ENCODE measurements at regions not wholly inside any gene's neighbourhood (a gene's known extent, or its start where the extent isn't known, plus 50 kb on each side); places are given as distances from the start of the nearest gene placed in this dataset.

GRCh38 chr3:19093084-19093483 lies 55.2 kb upstream of the KCNH8 start:
- DNase-seq = no peak

- no peak for DNase-seq
Observed at GRCh38 chr3:19077388-19077787, 70.9 kb upstream of the KCNH8 start.

DNA sequence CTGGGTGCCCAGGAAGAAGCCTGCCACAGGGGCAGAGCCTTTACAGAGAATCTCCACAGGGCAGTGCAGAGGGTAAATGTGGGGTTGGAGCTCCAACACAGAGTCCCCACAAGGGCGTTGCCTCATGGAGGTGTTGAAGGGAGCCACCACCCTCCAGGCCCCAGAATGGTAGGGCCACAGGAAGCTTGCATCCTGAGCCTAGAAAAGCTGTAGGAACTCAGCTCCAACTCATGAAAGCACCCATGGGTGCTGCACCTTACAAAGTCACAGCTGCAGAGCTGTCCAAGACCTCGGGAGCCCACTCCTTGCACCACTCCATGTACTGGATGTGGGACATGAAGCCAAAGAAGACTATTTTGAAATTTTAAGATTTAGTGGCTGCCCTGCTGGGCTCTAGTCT lies 73.3 kb upstream of the KCNH8 start:
- no peak for DNase-seq

DNA sequence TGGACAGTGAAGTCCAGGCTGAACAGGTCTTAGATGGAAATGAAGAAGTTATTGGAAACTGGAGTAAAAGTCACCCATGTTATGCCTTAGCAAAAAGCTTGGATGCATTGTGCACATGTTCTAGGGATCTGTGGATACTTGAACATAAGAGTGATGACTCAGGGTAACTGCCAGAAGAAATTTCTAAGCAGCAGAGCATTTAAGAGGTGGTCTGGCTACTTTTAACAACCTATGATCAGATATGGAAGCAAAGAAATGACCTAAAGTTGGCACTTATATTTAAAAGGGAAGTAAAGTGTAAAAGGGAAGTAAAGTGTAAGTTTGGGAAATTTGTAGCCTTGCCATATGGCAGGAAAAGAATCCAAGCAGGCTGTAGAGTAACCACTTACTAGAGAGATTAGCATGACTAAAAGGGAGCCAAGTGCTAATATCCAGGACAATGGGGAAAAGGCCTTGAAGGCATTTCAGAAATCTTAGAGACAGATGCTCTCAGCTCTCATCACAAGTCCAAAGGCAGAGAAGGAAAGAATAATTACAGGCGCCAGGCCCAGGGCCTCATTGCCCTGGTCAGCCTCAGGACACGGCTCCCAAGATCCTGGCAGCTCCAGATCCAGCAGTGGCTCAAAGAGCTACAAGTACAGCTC lies 73.9 kb upstream of the KCNH8 start:
- no peak for DNase-seq

GRCh38 chr3:19073341-19074105 lies 74.8 kb upstream of the KCNH8 start:
- DNase-seq = no peak

DNA sequence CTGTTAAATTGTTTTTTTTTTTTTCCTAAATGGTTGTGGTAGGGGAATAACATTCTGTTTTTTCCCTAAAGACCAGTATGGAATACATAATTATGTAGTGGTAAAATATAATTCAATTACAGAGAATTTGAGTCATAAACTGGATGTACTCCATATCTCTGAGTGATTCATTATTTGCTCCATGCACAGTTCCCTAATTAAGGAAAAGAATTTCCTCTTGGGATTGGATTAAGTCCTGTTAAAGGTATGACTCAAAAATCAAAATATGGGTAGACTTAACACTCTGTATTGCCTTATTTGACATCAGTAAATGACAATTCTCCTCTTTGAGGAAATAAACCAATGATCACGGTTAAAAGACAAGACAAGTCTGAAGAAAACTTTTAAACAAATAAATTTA lies 78.0 kb upstream of the KCNH8 start:
- no peak for DNase-seq

- DNase-seq = no peak
Observed at GRCh38 chr3:19065027-19065426, 83.3 kb upstream of the KCNH8 start.

- no peak for DNase-seq
Observed at GRCh38 chr3:19063936-19064335, 84.4 kb upstream of the KCNH8 start.

DNA sequence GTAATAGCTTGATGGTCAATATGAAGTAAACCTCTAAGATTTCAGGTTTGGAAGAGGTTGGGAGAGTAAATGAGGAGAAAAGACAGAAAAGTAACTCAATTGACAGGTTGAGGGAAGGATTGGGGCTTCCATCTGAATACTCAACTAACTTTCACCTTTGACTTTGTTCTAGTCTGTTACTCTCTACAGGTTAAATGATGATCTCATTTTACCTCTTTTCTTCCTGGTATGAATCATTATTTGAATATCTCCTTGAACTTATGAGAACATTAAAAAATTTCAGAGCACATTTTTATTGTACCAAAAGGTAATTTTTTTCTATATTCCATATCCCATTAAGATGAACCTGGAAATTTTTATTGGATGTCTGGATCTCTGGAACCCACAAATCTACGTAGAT lies 87.9 kb upstream of the KCNH8 start:
- DNase-seq = no peak

DNA sequence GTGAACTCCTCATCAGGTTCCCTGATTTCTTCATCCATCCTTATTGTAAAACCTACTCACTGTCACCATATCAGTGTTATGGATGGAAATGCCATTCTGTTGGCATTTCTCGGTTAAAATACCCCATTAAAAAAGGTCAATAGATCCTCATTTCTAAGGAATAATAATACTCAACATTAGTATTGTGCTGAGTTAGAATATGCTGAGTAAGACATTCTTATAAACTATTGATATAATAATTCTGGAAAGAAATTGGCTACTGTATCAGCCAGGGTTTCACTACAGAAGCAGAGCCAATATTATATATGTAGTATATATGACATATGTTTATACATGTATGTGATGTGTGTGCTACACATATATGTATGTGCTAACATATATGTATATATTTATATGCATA lies 95.4 kb upstream of the KCNH8 start:
- DNase-seq = no peak

DNA sequence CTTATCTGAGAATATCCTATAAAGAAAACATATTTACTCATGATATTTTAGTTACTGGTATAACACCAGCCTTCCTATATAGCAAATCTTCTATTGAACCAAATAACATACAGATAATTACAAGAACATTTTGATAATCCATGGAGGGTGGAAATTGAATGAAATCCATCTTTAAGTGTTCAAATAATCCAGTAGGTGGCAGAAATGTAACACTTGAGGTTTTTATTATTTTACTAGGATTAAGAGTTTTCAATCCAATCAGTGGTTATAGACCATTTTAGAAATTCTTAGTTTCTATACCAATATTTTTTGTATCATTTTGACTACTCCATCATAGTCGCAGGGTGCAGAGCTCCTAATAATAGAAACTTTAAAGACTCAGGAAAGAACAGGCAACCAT lies 101.9 kb upstream of the KCNH8 start:
- DNase-seq = no peak

DNA sequence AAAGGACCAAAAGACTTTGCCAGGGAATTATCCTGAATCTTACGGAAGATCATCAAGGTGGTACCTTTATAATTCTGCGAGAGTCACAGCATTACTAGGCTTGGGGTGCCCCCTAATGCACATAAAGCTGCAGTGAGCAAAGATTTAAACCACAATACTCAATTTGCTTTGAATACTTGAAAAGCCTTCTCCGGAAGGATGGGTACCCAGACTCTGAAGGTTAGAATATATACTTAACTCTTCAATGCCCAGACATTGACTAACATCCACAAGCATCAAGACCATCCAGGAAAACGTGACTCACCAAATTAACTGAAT lies 117.8 kb upstream of the KCNH8 start:
- no peak for DNase-seq

GRCh38 chr3:19029837-19030521 lies 118.3 kb upstream of the KCNH8 start:
- no peak for DNase-seq

GRCh38 chr3:19025441-19025840 lies 122.9 kb upstream of the KCNH8 start:
- DNase-seq = no peak

DNA sequence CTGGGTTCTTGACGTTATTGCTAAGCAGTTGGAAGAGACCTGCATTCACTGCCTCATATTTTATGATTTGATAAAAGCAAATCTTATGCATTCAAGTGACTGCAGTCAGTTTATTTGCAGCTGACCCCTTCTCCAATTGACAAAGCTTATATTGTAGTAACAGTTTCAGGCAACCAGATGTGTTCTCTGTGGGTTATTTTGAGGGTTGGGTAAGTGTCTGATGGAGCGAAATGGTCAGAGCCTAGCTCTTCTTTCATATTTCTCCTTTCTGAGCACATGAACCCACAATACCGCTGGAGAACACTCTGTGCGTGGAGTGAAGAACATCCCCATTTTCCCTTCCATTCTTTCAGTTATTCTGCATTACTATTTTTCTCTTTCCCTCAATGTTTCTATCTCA lies 125.8 kb upstream of the KCNH8 start:
- DNase-seq = no peak

DNA sequence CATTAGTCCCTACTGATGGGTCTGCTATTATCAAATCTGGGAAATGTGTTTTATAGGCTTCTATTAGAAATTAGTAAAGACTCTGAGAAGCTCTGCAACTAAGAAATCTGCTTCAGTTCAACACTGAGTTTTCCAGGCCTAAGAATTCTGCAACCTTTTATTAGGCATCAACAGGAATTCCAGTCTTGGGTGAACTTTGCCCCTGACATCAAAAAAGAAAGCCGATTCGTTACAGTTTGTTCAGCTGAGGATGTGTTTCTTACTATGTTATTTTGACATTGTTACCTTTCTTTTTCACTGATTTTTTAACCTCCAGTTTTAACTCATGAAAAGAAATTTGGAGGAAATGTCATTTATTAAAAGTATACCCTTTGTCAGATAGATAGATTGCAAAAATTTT lies 131.5 kb upstream of the KCNH8 start:
- no peak for DNase-seq

- DNase-seq = no peak
Observed at GRCh38 chr3:19013879-19014278, 134.4 kb upstream of the KCNH8 start.

GRCh38 chr3:19012846-19013245 lies 135.5 kb upstream of the KCNH8 start:
- DNase-seq = no peak

DNA sequence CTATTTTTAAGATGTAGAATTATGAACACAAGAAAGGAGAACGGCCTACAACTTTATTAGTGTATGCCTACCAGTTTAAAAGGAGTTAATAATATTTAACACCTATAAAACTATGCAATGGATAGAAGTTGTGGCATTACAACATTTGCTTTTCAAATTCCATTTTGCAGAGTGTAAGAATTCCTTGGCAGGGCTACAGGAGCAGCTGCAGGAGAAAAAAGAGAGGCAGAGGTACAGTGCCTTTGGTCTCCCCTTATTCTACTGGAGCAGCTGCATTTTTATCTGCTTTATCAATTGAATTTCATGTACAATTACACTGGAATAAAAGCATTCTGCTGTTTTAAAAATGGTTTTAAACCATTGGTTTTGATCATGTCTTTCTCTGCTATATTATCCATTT lies 145.7 kb upstream of the KCNH8 start:
- no peak for DNase-seq

GRCh38 chr3:18998069-18998468 lies 150.2 kb upstream of the KCNH8 start:
- no peak for DNase-seq

DNA sequence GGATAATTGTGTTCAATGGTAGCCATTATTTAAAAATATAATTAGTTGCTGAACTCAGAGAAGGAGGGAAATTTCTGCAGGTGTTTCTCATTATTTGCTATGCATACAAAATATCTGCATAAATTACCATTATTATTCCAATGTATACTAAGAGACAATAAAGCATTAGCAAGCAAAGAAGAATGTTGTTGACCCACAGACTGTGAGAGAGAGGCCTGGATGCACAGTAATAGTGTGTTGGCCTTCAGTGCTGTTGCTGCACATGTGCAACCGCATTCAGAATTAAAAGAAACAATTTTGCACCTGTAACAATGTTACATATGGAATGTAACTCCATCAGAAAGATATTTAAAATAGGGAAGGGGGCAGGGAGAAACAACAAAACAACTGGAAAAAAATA lies 155.6 kb upstream of the KCNH8 start:
- DNase-seq = no peak

GRCh38 chr3:18989237-18989795 lies 159.0 kb upstream of the KCNH8 start:
- no peak for DNase-seq

- DNase-seq = no peak
Observed at GRCh38 chr3:18988614-18989229, 159.6 kb upstream of the KCNH8 start.

All from activated CD4-positive, CD25-positive, alpha-beta regulatory T cell (primary cell).